Fibroblast of villous mesenchyme (primary cell): ENCODE measurements at regions not wholly inside any gene's neighbourhood (a gene's known extent, or its start where the extent isn't known, plus 50 kb on each side); places are given as distances from the start of the nearest gene placed in this dataset.

Experiments used
- DNase-seq: peaks from one replicate; pipeline ENCODE4 v3.0.0-alpha.2; 2010; ENCODE audit warnings: low read depth
- H3K4me3 ChIP-seq: 2 replicates; pipeline ENCODE4 v1.5.1; 2011; ENCODE audit warnings: low read depth, mild to moderate bottlenecking, low read length
- CTCF ChIP-seq: IDR thresholded peaks from 2 replicates; pipeline ENCODE4 v1.5.1; 2012; ENCODE audit warnings: low read depth, mild to moderate bottlenecking, low read length; ENCODE audit not compliant: insufficient read depth

- no peak for TF ChIP-seq CTCF
- H3K4me3 ChIP-seq, result no peak overlapping the region
- DNase-seq, result no peak
These were observed 224.1 kb downstream of the TPRG1 start for GRCh38 chr3:189395825-189396224.

GRCh38 chr3:189398656-189399055 lies 226.9 kb downstream of the TPRG1 start:
- H3K4me3 ChIP-seq, result no peak overlapping the region
- TF ChIP-seq CTCF, result no peak
- no peak for DNase-seq

DNA sequence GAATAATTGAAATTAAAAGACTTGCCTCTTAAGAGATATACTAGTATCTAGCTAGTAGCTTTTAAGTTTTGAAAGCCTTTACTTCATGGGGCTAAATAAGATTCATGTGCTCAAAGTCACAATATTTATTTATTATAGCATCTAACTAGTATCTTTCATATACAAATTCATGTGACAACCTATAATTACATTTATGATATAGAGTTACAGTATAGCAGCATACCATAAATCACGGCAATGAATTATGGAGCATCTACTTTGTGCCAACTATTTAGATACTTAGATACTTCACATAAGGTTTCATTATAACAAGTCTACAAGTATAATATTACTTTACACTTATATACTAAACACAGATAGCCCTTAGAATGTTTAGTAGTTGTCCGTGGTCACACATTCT lies 229.4 kb downstream of the TPRG1 start:
- DNase-seq, result no peak
- TF ChIP-seq CTCF, result no peak
- no peak overlapping the region for H3K4me3 ChIP-seq

DNA sequence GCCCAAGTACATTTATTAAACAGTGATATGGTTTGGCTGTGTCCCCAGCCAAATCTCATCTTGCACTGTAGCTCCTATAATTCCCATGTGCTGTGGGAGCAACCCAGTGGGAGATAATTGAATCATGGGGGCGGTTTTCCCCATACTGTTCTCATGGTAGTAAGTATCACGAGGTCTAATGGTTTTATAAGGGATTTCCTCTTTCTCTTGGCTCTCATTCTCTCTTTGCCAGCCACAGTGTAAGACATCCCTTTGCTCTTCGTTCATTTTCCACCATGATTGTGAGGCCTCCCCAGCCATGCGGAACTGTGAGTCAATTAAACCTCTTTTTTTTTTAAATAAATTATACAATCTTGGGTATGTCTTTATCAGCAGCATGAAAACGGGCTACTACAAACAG lies 228.0 kb upstream of the TP63 start:
- TF ChIP-seq CTCF, result no peak
- H3K4me3 ChIP-seq, result no peak overlapping the region
- DNase-seq, result no peak

- no peak overlapping the region for H3K4me3 ChIP-seq
- no peak for DNase-seq
- no peak for TF ChIP-seq CTCF
These were observed 227.2 kb upstream of the TP63 start for GRCh38 chr3:189404024-189404423.

DNA sequence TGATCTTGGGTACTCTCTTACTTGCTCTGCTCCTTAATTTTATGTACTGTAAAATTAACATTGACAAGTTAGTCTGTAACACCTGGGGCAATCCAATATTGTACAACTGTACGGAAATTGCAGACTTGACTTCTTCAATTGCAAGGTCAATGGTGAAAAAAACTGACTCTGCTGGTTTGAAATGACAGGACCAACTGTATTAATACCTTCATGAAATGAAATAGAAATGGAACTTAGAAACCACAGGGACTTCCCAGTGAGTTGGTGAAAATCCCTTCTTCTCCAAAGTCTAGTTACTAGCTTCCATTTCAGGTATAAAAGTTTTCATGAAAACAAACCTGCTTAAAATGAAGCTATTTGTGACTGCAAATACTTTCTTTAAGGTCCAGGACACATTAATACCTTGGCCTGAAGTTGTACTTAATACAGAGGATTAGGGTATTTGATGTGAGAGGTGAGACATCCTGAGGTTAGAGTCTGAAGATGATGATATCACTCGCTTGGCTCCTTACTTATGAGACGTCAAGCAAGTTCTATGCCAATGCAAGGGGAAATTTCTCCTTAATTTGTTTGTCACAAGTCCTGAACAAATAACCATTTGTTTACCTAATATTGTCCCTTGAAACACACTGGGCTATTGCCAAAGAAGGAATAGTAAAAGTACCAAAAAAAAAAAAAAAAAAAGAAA lies 226.2 kb upstream of the TP63 start:
- no peak for DNase-seq
- TF ChIP-seq CTCF, result no peak
- no peak overlapping the region for H3K4me3 ChIP-seq

- no peak for TF ChIP-seq CTCF
- no peak for DNase-seq
- no peak overlapping the region for H3K4me3 ChIP-seq
These were observed 225.0 kb upstream of the TP63 start for GRCh38 chr3:189406148-189406547.
